Left renal pelvis (tissue), 4 donors: ENCODE measurements at regions not wholly inside any gene's neighbourhood (a gene's known extent, or its start where the extent isn't known, plus 50 kb on each side); places are given as distances from the start of the nearest gene placed in this dataset.
"Not testable (repeated sequence)": the region's sequence is repeated elsewhere in the genome, so short reads cannot be mapped to it uniquely, and the experiment has no call there.

Experiments used
- DNase-seq, 4 donors: peaks; one replicate each; pipeline ENCODE4 v3.0.0-alpha.2; 2013; ENCODE audit warnings: low read depth in 4 of 4, low spot score in 3 of 4

- no peak for DNase-seq
Measured at GRCh38 chr5:96321345-96321744, 111.7 kb downstream of the PCSK1 start.

DNA sequence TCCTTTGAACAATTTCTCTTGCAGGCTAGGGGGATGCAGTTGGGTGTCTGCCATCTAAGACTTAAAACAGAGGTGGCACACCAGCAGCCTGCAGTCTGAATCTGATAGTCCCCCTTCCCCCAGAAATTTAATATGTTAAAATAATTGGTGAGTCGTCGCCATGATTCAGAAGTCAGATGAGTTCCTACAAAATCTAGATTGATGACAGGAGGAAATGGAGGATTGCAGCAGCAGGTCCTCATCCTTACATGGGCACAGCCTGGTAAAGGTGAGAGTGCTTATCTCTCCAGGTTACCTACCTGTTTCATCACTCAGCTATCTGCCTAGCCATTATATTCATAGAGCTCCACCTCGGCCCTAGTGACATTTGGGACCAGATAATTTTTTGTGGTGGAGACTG, 112.3 kb downstream of the PCSK1 start:
- DNase-seq: no peak

- not testable (repeated sequence) for DNase-seq
Measured at GRCh38 chr5:96319981-96320739, 112.9 kb downstream of the PCSK1 start.

DNA sequence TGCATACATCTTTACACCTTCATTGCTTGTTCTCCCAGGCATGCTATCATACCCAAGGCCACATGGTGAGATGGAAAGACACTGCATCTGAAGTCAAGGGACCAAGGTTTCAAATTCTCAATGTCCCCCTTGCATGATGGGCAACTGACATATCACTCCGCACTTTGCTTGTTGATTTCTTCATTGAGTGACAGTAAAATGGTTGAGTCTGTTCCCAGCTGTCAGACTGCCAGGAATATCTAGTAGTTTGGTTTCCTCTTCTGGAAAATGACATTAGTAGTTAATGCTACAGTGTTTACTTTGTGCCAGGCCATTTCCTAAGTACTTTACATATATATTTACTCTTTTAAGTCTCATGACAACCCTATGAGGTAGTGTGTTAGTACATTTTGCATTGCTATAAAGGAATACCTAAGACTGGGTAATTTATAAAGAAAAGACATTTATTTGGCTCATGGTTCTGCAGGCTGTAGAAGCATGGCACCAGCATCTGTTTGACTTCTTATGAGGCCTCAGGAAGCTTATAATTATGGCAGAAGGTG, 114.4 kb downstream of the PCSK1 start:
- DNase-seq: no peak

GRCh38 chr5:96317945-96318344, 115.1 kb downstream of the PCSK1 start:
- no peak for DNase-seq

- DNase-seq: no peak
Measured at GRCh38 chr5:96316487-96316886, 116.6 kb downstream of the PCSK1 start.

DNA sequence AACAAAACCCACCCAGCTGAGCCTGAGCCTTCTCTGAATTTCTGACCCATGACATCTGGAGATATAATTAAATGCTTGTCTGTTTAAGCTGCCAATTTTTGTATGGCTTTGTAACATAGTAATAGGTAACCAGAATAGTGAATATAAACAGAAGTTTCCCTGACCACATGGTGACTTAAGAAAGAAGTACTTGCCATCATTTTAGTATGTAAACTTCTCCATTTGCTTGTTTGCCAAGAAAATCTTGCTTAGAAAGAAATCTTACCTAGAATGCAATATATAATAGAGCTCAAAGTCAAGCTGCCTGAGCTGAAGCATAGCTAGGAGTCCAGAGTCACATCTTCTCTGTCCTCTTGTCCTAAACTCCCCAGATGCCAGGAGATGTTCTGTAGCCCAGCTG, 117.0 kb downstream of the PCSK1 start:
- DNase-seq: no peak

DNA sequence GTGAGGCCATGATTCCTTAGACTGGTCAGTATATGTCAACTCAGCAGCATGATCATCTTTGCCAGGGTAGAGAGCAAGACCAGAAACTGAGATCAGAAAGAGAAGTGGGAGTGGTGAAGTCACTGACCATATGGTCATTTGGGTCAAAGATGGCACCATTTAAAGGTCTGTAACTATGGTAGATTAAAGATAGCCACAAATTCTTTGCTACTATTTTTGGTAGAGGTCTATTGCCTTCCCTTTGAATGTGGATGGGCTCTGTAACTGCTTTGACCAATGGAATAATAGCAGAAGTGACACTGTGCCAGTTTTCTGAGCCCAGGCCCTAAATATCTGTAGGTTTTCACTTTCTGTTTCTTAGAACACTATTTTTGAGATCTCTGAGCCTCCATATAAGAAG, 117.6 kb downstream of the PCSK1 start:
- DNase-seq: no peak

GRCh38 chr5:96312383-96312782, 120.7 kb downstream of the PCSK1 start:
- no peak for DNase-seq

- not testable (repeated sequence) for DNase-seq
Measured at GRCh38 chr5:96307047-96307446, 126.0 kb downstream of the PCSK1 start.

DNA sequence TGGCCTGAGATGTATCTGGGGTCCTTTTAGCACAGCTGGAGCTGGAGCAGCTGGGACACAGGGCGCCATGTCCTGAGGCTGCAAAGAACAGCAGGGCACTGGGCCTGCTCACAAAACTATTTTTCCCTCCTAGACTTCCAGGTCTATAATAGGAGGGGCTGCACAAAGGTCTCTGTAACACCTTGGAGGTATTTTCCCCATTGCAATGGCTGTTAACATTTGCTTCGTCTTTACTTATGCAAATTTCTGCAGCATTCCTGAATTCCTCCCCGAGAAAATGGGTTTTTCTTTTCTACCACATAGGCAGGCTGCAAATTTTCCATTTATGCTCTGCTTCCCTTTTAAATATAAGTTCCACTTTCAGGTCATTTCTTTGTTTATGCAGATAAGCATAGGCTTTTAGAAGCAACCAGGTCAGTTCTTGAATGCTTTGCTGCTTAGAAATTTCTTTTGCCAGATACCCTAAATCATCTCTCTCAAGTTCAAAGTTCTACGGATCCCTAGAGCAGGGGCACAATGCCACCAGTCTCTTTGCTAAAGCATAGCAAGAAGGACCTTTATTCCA, 130.8 kb downstream of the PCSK1 start:
- DNase-seq: no peak

- DNase-seq: no peak
Measured at GRCh38 chr5:96300976-96301375, 132.1 kb downstream of the PCSK1 start.

GRCh38 chr5:96297867-96298266, 135.2 kb downstream of the PCSK1 start:
- DNase-seq: no peak

- DNase-seq: no peak
Measured at GRCh38 chr5:96297290-96297689, 135.8 kb downstream of the PCSK1 start.

DNA sequence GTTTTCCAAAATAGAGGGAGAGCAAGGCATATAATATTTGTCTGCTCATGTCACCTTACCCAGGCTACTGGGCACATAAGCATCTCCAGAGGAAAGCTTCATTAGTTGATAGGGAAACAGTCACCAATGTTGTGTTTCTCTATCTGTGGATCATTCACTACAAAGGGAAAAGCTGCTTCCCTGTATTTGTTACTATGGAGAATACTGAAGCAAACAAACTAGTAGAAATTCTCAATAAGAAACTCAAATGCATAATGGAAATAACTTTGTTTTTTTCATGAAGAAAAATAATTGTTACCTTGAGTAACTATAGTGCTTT, 138.2 kb downstream of the PCSK1 start:
- no peak for DNase-seq

- no peak for DNase-seq
Measured at GRCh38 chr5:96293966-96294883, 138.8 kb downstream of the PCSK1 start.

DNA sequence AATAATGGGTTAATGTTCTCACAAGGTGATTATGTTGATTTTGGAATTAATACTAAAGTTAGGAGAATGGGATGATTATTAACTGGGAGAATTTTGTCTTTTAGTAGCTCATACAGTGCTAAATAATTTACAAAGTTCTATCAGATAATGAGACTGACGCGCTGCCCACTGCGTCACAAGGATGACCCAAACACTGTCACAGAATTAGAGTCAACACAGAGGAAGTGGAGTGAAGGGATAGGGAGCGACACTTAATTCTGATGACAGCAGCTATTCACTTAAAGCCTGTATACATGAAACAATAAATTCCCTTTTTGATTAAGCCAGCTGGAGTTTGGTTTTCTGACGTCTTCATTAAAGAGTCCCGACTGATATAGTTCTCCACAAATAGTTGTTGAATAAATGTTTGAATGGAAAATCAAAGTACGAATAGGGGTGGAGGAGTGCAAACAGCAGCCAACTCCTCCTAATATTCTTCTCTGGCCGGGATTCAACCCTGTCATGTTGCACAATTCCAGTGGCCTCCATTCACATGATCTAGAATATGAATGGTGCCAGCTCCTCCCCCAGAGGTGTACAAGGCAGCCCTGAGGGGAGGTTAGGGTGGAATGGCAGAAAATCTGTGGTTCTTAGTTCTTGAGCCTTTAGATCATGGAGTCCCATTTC, 140.3 kb downstream of the PCSK1 start:
- DNase-seq: no peak

- not testable (repeated sequence) for DNase-seq
Measured at GRCh38 chr5:96289287-96289686, 143.8 kb downstream of the PCSK1 start.

DNA sequence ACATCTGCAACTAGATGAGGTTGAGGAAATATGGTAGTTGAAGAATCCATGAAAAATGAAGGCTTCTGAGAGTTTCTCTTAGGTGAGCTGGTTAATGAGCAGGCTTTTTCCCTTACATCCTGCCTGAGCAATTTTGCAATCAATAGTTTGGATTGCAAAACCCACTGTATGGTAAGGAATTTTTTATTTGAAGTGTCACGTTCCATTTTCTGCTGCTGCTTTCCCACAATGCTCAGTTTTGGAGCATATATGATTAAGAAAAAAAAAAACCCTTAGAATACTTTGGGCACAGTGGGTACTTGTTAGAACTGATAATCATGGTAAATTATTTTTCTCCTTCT, 144.2 kb downstream of the PCSK1 start:
- DNase-seq: no peak

DNA sequence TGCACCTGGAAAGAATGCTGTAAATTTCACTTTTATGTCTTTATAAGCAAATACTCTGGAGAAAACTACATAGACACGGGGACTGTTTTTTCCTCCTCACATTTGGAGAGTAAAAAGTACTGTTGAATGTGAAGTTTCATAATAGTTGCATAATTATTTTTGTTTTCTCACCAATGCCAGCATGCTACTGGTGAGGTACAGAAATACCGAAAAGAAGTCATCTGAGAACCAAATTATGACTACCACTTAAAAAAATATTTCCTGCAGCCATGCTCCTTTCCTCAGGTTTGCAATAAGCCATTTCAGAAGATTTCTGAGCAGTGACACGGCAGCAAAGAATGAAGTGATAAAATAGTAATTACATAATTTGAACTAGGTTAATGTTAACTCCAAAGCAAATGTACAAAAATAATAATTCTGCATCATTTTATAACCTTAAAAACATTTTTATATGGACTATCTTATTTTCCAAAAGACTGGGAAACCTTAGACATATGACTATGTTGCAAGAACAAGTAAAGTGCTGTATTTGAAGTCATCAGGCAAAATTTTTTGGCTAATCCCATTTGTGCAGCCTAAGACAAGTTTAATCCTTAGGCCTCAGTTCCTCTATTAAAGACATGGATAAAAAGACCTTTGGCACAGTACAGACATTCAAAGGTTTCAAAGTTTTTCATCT, 144.7 kb downstream of the PCSK1 start:
- no peak for DNase-seq
